GM18873 (cell line): ENCODE measurements at regions not wholly inside any gene's neighbourhood (a gene's known extent, or its start where the extent isn't known, plus 50 kb on each side); places are given as distances from the start of the nearest gene placed in this dataset.
"Not testable (repeated sequence)": the region's sequence is repeated elsewhere in the genome, so short reads cannot be mapped to it uniquely, and the experiment has no call there.

Experiments used
- ATAC-seq: cut with Tn5 transposase; IDR thresholded peaks from one replicate; pipeline ENCODE4 v1.9.1; 2021; ENCODE audit warnings: mild to moderate bottlenecking, moderate library complexity, moderate number of reproducible peaks; ENCODE audit not compliant: unreplicated experiment, low FRiP score

DNA sequence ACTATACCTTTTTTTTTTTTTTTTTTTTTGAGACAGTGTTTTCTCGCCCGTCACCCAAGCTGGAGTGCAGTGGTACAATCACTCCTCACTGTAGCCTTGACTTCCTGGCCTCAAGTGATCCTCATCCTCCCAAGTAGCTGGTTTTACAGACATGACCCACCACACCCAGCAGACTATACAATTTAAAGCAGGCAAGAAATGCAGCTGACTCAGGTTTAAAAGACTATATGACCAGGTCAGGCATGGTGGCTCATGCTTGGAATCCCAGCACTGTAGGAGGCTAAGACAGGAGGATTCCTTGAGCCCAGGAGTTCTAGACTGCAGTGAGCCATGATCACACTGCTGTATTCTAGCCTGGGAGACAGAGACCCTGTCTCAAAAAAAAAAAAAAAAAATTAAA is 89.5 kb upstream of the AUTS2 start:
- no peak for ATAC-seq

DNA sequence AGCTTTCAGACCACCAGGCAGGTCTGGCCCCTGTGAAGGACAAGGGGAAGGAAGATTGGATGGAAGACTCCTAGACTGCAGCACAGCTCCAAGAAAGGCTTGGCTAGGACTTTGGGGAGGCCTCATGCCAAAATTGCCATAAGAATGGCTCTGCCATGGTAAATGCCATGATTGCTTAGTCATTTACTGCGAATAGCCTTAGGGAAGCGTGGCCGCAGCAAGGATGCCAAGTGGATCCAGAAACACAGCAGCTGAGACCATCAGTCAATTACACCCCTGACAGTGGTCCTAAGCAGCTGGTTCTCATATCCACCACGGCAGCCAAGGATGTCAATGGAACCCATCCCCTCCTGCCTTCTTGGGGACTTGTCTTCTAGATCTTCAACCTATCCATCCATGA is 88.2 kb upstream of the AUTS2 start:
- no peak for ATAC-seq

DNA sequence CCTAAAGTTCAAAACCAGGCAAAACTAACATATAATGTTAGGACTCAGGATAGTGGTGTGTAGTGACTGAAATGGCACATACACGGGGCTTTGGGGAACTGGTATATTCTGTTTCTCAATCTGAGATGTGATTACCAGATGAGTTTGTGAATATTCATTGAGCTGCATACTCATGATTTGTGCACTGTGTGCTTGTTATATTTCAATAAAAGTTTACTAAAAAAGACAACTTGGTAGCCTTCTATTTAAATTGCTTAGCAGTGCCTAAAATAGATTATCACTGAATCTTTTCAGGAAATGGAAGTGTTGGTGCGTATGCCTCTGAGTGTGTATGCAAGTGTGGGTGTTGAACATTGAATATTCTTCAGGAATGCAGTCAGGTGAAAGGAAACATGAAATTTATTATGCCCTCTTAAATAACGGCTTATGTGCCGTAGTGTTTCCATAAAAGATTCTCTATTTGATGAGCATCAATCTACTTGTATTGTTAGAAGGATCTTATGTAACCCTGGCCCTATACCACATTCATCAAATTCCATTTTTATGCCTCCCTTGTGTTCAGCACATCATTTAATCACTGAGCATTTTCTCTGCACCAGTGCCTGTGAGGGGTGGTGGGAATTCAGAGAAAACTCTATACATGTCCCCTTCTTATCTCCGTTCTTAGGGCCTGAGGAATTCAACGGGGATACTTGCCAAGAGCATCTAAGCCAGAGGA is 82.6 kb upstream of the AUTS2 start:
- ATAC-seq, result no peak

DNA sequence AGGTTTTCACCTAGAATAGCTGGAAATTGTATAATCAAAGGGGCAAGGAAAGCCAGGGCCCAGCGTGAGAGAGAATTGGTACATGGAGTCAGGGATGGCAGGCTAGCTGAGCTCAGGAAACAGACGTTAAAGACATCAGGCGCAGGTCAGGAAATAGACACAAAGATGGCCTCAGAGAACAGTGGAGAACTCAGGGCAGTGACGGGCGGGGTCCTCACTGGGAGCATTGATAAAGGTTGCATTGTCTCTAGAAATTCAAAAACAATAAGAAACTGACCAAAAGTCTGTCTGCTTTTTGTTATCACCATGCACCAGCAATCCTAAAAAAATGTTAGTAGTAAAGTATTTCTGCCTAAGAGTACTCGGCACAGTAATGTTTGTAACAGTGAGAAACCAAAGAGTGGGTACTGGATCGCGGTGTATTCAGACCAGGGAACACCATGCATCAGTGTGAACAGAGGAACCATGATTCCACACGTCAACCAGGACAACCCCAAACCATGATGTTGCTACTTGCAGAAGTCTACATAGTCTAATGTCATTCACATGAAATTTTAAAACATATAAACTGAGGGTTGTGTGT is 81.9 kb upstream of the AUTS2 start:
- no peak for ATAC-seq

DNA sequence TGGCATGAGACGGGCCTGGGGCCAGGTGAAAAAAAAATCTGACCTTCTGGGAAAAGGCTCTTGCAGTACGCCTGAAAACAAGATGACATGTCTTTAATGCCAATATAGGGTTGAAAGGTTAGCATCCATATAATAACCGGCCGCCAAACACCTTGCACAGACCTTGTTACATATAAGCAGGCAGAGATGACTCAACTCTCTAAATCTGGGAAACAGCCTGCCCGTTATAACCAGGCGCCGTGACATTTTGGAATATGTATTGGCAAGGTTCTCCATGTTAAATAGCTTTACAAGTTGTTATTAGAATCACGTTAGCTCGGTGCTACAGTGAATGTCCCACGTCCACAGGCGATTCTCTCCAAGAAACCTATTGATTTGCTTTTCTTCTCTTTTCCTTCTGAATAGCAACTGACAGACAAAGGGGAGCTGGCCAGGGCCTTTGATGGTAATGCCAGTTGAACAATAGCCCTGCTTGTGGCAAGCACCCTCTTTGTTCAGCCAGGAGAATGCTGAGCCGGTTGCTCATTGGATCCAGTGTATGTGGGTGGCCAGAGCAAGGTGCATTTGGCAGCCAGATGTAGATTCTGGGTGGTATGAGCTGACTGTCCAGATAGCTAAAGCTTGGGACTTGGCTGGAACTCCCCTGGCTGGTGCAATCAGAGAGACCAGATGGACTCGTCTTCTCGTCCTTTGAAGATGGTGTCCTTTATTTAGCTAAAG is 80.1 kb upstream of the AUTS2 start:
- no peak for ATAC-seq

DNA sequence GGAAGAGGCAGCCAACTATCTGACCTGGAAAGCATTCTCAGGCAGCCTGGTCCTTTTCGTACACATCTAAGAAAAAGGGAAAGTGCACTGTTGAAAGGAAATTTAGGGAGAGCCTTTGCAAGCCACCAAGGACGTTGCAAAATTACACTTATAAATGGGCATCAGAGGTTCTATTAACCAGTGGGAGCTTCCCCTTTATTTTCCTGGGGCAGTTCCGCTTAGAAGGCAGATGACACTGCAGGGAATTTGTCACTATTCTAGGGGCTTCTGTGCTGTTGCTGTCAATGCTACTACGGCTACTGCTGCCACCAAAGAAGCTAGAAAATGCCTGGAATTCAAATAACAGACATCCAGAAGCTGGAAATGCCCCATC is 79.6 kb upstream of the AUTS2 start:
- ATAC-seq, result no peak

DNA sequence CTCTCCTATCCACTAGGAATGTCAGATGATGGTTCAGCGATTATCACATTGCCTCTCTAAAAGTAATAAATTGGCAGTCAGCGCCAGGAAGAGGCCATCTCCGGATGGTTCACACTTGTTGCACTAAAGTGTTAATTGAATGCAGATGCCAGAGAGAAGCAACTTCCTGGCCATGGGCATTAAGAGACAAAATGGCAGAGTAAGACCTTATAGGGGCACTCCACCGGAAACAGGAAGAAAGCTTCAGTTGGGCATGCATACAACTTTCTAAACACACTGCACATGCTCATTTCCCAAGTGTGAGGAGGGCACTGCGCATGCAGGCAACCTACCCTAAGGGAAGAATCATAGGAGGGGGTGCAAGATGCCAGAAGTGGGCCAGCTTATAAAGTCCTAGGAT is 71.7 kb upstream of the AUTS2 start:
- no peak for ATAC-seq

DNA sequence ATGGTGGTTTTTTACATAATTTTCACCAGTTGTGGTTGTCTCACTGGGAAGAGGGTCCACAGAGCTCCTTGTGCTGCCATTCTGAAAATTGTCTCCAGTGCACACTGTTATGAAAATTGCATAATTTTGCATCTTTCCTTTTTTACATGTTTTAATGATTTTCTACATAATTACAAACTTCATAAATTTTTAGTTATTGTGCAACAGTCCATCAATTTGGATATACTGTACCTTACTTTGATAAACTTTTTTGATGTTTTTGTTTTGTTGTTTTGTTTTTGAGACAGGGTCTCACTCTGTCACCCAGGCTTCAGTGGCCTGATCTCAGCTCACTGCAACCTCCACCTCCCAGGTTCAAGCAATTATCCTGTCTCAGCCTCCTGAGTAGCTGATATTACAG is 70.6 kb upstream of the AUTS2 start:
- ATAC-seq, result no peak

DNA sequence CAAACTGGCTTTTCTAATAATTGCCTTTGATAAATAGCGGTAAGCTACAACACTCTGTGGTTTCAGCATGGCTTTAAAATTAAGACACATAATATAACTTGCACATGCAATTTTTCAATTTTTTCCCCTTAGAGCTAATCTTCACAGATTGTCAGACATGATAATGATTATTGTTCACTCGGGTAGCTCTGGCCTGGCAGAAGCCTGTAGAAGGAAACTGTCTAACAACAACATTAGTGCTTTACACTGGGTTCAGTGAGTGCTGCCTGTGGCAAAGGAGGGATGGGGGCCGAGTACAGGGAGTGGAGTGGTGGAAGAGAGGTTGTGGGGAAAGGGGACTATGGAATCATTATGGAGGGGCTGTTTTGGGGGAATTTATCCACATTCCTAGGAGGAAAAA is 67.2 kb upstream of the AUTS2 start:
- ATAC-seq, result no peak

DNA sequence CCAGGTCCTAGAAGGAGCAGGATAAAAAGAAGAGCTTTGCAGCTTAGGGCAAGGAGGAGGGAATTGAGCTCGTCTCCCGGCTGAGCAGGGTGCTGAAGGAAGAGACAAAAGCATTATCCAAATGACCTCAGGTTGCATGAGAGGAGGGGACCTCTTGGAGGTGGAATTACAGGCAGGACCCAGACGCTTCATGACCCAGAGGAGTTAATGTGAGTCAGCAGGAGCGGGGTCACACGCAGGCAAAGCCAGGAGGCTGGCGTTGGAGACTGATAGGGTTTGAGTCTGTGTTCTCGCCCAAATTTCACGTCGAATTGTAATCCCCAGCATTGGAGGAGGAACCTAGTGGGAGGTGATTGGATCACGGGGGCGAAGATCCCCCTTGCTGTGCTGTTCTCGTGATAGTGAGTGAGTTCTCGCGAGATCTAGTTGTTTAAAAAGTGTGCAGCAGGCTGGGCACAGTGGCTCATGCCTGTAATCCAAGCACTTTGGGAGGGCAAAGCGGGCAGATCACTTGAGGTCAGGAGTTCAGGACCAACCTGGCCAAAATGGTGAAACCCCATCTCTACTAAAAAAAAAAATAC is 63.7 kb upstream of the AUTS2 start:
- no peak for ATAC-seq

DNA sequence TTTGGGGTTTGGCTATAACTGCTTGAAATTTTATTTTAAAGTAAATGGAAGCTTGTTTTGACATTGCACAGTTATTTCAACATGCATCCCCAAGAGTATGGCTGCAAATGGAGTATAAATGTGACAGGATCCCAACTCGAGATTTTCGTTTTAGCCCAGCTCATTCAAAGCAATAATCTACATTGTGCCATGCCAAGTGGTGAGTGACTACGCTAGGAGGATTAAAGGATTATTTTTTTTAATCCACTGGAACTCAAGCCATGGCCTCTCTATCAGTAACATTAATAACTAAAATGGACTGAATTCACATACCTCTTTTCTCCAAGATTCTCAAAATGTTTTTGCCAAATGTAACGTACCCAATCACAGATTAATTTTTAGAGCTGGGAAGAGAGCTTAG is 60.6 kb upstream of the AUTS2 start:
- no peak for ATAC-seq

DNA sequence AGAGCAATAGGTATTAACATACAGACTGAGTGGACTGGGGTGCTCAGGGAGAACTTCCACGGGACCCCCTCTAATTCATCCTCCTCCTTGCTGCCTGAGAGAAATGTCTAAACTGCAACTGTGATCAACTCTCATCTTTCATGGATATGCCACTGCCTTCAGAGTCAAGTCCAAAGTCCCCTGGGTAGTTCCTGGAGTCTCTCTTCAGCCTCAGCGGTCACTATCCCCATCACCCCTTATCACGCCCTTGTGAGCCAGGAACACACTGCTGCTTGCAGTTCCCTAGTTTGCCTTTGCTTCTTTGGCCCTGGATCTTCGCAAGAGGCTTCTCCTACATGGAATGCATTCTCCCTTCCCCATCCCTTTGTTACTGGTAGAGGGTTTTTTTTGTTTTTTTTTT is 58.7 kb upstream of the AUTS2 start:
- ATAC-seq, result no peak

DNA sequence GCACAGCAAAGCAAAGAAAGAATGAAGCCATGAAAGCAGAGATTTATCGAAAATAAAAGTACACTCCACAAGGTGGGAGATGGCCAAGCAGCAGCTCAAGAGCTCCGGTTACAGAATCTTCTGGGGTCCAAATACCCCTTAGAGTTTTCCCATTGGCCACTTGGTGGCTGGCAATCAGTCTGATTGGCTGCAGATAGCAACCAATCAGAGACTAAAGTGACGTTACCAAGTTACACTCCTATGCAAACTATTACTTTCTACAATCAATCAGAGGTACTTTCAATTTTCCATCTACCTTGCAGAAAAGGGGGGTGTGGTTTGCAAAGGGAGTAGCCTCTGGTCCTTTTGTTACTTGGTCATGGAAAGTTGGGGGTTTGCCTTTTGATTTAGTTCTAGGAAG is 58.0 kb upstream of the AUTS2 start:
- no peak for ATAC-seq

DNA sequence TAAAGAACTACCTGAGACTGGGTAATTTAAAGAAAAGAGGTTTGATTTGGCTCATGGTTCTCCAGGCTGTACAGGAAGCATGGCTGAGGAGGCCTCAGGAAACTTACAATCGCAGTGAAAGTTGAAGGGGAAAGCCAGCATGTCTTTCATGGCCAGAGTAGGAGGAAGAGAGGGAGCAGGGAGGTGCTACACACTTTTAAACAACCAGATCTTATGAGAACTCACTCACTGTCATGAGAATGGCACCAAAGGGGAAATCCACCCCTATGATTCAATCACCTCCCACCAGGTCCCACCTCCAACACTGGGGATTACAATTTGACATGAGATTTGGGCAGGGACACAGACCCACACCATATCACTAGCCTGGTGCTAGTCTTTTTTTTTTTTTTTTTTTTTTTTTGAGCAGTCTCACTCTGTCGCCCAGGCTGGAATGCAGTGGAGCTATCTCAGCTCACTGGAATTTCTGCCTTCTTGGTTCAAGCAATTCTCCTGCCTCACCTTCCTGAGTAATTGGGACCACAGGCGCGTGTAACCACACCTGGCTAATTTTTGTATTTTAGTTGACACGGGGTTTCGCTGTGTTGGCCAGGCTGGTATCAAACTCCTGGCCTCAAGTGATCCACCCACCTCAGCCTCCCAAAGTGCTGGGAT is 56.4 kb upstream of the AUTS2 start:
- not testable (repeated sequence) for ATAC-seq

DNA sequence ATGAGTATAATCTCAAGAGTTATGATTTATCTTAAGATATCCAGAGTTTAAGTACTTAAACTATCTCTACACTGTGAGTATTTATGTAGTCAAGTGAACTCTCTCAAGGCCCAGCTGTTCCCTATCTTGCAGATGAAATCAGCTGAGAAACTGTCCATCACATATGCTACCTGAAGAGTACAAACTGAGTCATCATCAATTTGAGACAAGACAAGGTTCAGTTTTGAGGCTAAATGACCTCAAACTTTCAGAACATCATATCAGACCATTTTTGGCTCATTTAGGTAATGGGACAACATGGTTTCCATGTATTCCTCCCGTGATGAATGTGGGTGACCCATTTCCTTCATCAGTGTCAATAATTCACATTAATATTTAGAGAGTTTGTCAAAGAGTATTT is 53.1 kb upstream of the AUTS2 start:
- ATAC-seq, result no peak
